HepG2 (cell line): ENCODE measurements at regions not wholly inside any gene's neighbourhood (a gene's known extent, or its start where the extent isn't known, plus 50 kb on each side); places are given as distances from the start of the nearest gene placed in this dataset.

Experiments
- FIP1L1 ChIP-seq: fragments of 200-400 bp; formaldehyde crosslinking; IDR thresholded peaks from 2 replicates; pipeline ENCODE4 v1.6.1; 2018; ENCODE audit warnings: low read depth, mild to moderate bottlenecking, low read length, moderate library complexity, borderline replicate concordance; ENCODE audit not compliant: insufficient read depth
- GABPA ChIP-seq, 2 experiments: IDR thresholded peaks; 2 replicates each; pipeline ENCODE4 v1.6.1; 2011 to 2016; ENCODE audit warnings: low read depth in 2 of 2, low read length in 1 of 2, missing biosample characterization in 1 of 2, missing genetic modification characterization in 1 of 2
- KLF11 ChIP-seq: IDR thresholded peaks from 2 replicates; pipeline ENCODE4 v1.6.1; 2016; ENCODE audit warnings: missing compliant biosample characterization
- MYNN ChIP-seq: sonication (generic); formaldehyde crosslinking; IDR thresholded peaks from 2 replicates; pipeline ENCODE4 v1.4.0; 2020; ENCODE audit warnings: mild to moderate bottlenecking, low read depth, missing genetic modification reagents
- RARG ChIP-seq: sonication (generic); formaldehyde crosslinking; IDR thresholded peaks from 2 replicates; pipeline ENCODE4 v1.4.0; 2020; ENCODE audit warnings: low read depth, mild to moderate bottlenecking, missing genetic modification reagents
- RBAK ChIP-seq: sonication (generic); formaldehyde crosslinking; IDR thresholded peaks from 2 replicates; pipeline ENCODE4 v1.5.1; 2020; ENCODE audit warnings: mild to moderate bottlenecking, missing genetic modification reagents
- RORA ChIP-seq: sonication (generic); formaldehyde crosslinking; IDR thresholded peaks from 2 replicates; pipeline ENCODE4 v1.5.0; 2020; ENCODE audit warnings: mild to moderate bottlenecking, missing genetic modification reagents, moderate library complexity
- SP2 ChIP-seq: sonication (generic); formaldehyde crosslinking; IDR thresholded peaks from 2 replicates; pipeline ENCODE4 v1.5.1; 2020; ENCODE audit warnings: mild to moderate bottlenecking, missing genetic modification reagents
- TBX3 ChIP-seq: fragments of 450-650 bp; IDR thresholded peaks from 2 replicates; pipeline ENCODE4 v1.6.1; 2017; ENCODE audit warnings: antibody characterized with exemption, mild to moderate bottlenecking, inconsistent platforms, borderline replicate concordance
- ZKSCAN8 ChIP-seq: IDR thresholded peaks from 2 replicates; pipeline ENCODE4 v1.6.1; 2016; ENCODE audit warnings: borderline replicate concordance, missing genetic modification reagents, missing compliant biosample characterization
- ZNF337 ChIP-seq: sonication (generic); formaldehyde crosslinking; IDR thresholded peaks from 2 replicates; pipeline ENCODE4 v1.5.1; 2020; ENCODE audit warnings: missing genetic modification reagents, low read depth, mild to moderate bottlenecking, borderline replicate concordance
- ZNF543 ChIP-seq: sonication (generic); formaldehyde crosslinking; IDR thresholded peaks from 2 replicates; pipeline ENCODE4 v1.4.0; 2020; ENCODE audit warnings: mild to moderate bottlenecking, missing genetic modification reagents
- ZNF850 ChIP-seq: sonication (generic); formaldehyde crosslinking; conservative IDR thresholded peaks from 2 replicates; pipeline ENCODE4 v1.9.0; 2021; ENCODE audit warnings: mild to moderate bottlenecking, missing genetic modification reagents
- TF ChIP-seq, protein P1 (sequence below): sonication (generic); formaldehyde crosslinking; IDR thresholded peaks from 2 replicates; pipeline ENCODE4 v1.4.0; 2020; ENCODE audit warnings: missing genetic modification reagents, mild to moderate bottlenecking, borderline replicate concordance
- TF ChIP-seq, protein P2 (sequence below): sonication (generic); formaldehyde crosslinking; IDR thresholded peaks from 2 replicates; pipeline ENCODE4 v1.4.0; 2020; ENCODE audit warnings: missing genetic modification reagents
- TF ChIP-seq, protein P3 (sequence below): sonication (generic); formaldehyde crosslinking; IDR thresholded peaks from 2 replicates; pipeline ENCODE4 v1.5.1; 2020; ENCODE audit warnings: mild to moderate bottlenecking, missing genetic modification reagents, moderate library complexity
- TF ChIP-seq, protein P4 (sequence below): sonication (generic); formaldehyde crosslinking; IDR thresholded peaks from 2 replicates; pipeline ENCODE4 v1.4.0; 2020; ENCODE audit warnings: missing genetic modification reagents
- TF ChIP-seq, protein P5 (sequence below): sonication (generic); formaldehyde crosslinking; IDR thresholded peaks from 2 replicates; pipeline ENCODE4 v1.5.0; 2020; ENCODE audit warnings: mild to moderate bottlenecking, missing genetic modification reagents, borderline replicate concordance

DNA sequence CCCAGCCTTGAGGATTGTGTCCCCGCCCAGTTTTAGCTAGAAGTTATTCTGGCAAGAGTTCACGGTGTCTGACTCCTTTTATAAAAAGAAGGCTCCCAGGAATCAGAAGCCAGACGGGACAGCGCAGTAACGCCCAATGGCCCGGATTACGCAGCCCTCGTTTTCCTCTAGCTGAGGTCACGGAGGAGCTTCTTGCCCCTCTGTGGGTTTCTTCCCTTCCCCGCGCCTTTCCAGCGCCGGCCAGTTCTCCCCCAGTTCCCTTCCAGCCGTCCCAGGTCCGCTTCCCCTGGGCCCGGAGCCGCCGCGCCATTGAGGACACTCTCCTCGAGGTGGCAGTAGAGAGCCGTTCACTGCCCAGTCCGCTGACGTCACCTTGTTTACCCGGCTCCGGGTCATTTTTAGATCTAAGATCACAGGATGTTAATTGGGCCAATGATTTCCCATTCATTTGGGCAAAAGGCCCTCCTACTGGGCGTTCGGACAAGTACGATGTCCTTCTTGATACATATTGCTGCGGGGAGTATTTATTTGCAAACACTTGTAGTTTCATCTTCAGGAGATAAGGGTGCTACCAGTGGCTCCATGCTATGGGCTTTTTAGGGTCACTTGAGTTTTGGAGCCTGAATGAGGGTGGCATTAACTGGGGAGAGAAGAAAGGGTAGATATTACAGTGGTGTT, 81.5 kb upstream of the PPM1B start (continued):
- TF ChIP-seq, protein P1, sequence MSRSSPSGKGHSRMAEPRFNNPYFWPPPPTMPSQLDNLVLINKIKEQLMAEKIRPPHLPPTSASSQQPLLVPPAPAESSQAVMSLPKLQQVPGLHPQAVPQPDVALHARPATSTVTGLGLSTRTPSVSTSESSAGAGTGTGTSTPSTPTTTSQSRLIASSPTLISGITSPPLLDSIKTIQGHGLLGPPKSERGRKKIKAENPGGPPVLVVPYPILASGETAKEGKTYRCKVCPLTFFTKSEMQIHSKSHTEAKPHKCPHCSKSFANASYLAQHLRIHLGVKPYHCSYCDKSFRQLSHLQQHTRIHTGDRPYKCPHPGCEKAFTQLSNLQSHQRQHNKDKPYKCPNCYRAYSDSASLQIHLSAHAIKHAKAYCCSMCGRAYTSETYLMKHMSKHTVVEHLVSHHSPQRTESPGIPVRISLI (CRISPR knock-in tag) = peak; percentile 44; the same call in 1 of the 2 replicates
- TF ChIP-seq, protein P2, sequence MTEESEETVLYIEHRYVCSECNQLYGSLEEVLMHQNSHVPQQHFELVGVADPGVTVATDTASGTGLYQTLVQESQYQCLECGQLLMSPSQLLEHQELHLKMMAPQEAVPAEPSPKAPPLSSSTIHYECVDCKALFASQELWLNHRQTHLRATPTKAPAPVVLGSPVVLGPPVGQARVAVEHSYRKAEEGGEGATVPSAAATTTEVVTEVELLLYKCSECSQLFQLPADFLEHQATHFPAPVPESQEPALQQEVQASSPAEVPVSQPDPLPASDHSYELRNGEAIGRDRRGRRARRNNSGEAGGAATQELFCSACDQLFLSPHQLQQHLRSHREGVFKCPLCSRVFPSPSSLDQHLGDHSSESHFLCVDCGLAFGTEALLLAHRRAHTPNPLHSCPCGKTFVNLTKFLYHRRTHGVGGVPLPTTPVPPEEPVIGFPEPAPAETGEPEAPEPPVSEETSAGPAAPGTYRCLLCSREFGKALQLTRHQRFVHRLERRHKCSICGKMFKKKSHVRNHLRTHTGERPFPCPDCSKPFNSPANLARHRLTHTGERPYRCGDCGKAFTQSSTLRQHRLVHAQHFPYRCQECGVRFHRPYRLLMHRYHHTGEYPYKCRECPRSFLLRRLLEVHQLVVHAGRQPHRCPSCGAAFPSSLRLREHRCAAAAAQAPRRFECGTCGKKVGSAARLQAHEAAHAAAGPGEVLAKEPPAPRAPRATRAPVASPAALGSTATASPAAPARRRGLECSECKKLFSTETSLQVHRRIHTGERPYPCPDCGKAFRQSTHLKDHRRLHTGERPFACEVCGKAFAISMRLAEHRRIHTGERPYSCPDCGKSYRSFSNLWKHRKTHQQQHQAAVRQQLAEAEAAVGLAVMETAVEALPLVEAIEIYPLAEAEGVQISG (CRISPR knock-in tag) = peak; percentile 61; the same call in 1 of the 2 replicates
- no peak; the same call in 1 of the 2 replicates for TF ChIP-seq ZKSCAN8 (CRISPR knock-in tag)
- no peak for TF ChIP-seq RBAK (CRISPR knock-in tag)
- TF ChIP-seq RARG (CRISPR knock-in tag) = no peak
- TF ChIP-seq ZNF543 (CRISPR knock-in tag) = 0 out of 2 replicates have a peak, but pooled peaks have one; percentile 53
- TF ChIP-seq TBX3 = no peak
- TF ChIP-seq, protein P3, sequence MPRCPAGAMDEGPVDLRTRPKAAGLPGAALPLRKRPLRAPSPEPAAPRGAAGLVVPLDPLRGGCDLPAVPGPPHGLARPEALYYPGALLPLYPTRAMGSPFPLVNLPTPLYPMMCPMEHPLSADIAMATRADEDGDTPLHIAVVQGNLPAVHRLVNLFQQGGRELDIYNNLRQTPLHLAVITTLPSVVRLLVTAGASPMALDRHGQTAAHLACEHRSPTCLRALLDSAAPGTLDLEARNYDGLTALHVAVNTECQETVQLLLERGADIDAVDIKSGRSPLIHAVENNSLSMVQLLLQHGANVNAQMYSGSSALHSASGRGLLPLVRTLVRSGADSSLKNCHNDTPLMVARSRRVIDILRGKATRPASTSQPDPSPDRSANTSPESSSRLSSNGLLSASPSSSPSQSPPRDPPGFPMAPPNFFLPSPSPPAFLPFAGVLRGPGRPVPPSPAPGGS (CRISPR knock-in tag) = no peak
- TF ChIP-seq ZNF337 (CRISPR knock-in tag) = no peak
- TF ChIP-seq MYNN (CRISPR knock-in tag) = no peak
- no peak for TF ChIP-seq ZNF850
- no peak for TF ChIP-seq SP2 (CRISPR knock-in tag)
- TF ChIP-seq FIP1L1 = no peak
- TF ChIP-seq, protein P4, sequence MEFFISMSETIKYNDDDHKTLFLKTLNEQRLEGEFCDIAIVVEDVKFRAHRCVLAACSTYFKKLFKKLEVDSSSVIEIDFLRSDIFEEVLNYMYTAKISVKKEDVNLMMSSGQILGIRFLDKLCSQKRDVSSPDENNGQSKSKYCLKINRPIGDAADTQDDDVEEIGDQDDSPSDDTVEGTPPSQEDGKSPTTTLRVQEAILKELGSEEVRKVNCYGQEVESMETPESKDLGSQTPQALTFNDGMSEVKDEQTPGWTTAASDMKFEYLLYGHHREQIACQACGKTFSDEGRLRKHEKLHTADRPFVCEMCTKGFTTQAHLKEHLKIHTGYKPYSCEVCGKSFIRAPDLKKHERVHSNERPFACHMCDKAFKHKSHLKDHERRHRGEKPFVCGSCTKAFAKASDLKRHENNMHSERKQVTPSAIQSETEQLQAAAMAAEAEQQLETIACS (CRISPR knock-in tag) = no peak
- TF ChIP-seq KLF11 (CRISPR knock-in tag) = no peak
- TF ChIP-seq RORA (CRISPR knock-in tag) = no peak
- no peak for TF ChIP-seq GABPA (IDR thresholded peaks at IDR 0.05; ENCODE audit: low read depth, low read length)
- TF ChIP-seq GABPA (CRISPR knock-in tag; IDR thresholded peaks at IDR 0.05; ENCODE audit: low read depth) = peak; percentile 20; the same call in 1 of the 2 replicates
- TF ChIP-seq, protein P5, sequence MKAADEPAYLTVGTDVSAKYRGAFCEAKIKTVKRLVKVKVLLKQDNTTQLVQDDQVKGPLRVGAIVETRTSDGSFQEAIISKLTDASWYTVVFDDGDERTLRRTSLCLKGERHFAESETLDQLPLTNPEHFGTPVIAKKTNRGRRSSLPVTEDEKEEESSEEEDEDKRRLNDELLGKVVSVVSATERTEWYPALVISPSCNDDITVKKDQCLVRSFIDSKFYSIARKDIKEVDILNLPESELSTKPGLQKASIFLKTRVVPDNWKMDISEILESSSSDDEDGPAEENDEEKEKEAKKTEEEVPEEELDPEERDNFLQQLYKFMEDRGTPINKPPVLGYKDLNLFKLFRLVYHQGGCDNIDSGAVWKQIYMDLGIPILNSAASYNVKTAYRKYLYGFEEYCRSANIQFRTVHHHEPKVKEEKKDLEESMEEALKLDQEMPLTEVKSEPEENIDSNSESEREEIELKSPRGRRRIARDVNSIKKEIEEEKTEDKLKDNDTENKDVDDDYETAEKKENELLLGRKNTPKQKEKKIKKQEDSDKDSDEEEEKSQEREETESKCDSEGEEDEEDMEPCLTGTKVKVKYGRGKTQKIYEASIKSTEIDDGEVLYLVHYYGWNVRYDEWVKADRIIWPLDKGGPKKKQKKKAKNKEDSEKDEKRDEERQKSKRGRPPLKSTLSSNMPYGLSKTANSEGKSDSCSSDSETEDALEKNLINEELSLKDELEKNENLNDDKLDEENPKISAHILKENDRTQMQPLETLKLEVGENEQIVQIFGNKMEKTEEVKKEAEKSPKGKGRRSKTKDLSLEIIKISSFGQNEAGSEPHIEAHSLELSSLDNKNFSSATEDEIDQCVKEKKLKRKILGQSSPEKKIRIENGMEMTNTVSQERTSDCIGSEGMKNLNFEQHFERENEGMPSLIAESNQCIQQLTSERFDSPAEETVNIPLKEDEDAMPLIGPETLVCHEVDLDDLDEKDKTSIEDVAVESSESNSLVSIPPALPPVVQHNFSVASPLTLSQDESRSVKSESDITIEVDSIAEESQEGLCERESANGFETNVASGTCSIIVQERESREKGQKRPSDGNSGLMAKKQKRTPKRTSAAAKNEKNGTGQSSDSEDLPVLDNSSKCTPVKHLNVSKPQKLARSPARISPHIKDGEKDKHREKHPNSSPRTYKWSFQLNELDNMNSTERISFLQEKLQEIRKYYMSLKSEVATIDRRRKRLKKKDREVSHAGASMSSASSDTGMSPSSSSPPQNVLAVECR (CRISPR knock-in tag) = no peak; the same call in 1 of the 2 replicates
